ENCODE measurements at regions not wholly inside any gene's neighbourhood (a gene's known extent, or its start where the extent isn't known, plus 50 kb on each side); places are given as distances from the start of the nearest gene placed in this dataset.
"Not testable (repeated sequence)": the region's sequence is repeated elsewhere in the genome, so short reads cannot be mapped to it uniquely, and the experiment has no call there.

- no peak for DNase-seq (ENCODE audit: low read depth in 2 of 2, low spot score in 1 of 2)
These were observed 151.1 kb upstream of the MAMLD1 start for GRCh38 chrX:150211988-150212387.

GRCh38 chrX:150212672-150213480 is 150.2 kb upstream of the MAMLD1 start:
- DNase-seq (ENCODE audit: low read depth in 2 of 2, low spot score in 1 of 2): no peak

DNA sequence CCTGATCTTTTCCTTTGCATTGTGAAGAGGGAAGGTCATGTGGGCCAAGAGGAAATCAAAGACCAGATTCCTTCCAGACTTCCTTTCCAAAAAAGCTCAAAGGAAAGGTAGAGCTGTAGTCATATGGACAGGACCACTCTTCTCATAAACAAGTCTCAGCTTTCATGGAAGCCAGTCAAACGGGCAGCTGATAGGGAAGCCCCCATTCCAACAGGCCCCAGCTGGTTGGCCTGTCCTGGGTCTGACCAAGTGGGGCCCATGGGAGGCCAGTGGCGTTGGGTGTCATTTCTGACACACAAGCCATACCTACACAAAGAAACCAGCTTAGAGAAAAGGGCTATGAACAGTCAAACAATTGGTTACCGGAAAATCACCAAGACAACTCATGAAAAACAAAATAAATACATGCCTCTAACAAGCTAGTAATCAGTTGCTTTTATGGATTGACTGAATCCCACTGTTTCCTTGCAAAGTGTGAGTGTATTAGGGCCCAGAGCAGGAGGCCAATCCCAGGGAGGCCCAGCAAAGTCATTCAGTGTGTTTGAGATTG is 149.6 kb upstream of the MAMLD1 start:
- DNase-seq (ENCODE audit: low read depth in 2 of 2, low spot score in 1 of 2): no peak

GRCh38 chrX:150216000-150216399 is 147.1 kb upstream of the MAMLD1 start:
- DNase-seq (ENCODE audit: low read depth in 2 of 2, low spot score in 1 of 2): not testable (repeated sequence)

- no peak for DNase-seq (ENCODE audit: low read depth in 2 of 2, low spot score in 1 of 2)
These were observed 146.4 kb upstream of the MAMLD1 start for GRCh38 chrX:150216716-150217115.

- DNase-seq (ENCODE audit: low read depth in 2 of 2, low spot score in 1 of 2): no peak
These were observed 145.5 kb upstream of the MAMLD1 start for GRCh38 chrX:150217609-150218008.

DNA sequence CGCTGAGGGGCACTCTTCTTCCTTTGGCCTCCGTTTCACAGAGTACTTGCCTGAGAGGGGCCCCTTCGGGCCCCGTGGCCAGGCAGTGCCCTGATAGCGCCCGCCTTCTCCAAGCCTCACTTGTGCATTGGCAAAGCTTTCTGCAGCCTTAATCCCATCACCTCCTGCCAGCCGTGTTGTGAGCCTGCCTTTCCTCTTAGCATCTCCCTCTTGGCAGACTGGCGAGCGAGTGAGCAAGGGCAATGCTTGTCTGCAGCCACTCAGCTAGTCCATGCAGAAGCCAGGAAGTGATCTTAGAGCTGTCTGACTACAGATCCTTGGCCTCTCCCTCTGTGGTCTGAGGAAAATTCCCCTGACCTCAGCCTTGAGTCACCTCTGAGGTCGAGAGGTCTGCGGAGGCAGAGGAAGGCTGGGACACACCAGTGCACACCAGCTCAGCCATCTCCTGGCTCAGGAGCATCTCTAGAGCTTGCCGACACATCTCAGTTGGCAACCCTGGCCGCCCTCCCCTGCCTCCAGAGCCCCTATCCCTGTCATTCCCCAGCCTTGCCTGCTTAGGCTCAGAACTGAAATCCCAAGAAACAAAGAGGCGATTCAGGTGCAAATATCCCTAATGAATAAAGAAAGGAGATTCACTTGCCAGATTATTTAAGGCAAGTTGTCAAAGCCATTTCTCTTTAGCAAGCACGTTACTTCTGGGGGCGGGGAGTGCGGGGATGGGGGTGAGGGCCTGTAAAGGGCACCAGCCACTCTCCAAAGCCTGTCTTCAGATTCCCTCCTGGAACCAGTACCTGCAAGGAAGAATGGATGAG is 143.5 kb upstream of the MAMLD1 start:
- DNase-seq (ENCODE audit: low read depth in 2 of 2, low spot score in 1 of 2): no peak

DNA sequence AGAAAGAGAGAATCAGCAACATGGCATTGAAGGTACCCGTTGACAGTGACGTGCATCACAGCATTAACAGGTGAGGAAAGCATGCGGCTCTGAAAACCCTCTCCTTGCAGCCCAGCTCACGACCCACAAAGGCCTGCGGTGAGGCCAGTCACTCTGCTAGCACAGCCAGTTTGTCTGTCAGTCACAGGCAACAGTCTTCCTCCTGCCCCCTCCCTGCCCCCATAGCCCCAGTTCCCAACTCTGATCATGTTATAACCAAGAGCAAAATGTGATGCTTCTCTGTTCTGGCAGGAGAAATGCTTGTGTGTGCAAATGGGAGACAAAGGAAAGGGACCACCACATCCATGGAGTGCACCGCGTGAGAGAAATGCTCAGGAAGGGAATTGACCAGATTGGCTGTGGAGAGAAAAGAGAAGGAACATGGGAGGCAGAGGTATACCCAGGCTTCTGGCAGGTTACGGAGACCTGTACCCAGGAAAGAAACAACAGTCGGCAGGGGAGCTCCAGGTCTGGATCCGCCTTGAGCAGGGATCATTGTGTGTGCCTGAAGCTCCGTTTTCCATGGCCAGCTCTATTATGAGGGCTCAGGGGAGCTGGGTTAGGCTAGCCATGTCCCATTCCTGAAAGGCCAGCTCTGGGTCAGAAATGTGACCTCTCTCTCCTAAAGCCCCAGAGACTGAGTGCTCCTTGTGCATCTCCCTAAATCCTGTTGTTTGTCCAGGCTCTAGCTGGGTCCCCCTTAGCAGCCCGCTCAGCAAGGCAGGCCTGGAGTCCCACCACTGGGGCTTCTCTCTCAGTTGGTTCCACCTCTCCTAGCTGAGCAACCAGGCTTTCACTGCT is 139.7 kb upstream of the MAMLD1 start:
- no peak for DNase-seq (ENCODE audit: low read depth in 2 of 2, low spot score in 1 of 2)

GRCh38 chrX:150224676-150225075 is 138.4 kb upstream of the MAMLD1 start:
- no peak for DNase-seq (ENCODE audit: low read depth in 2 of 2, low spot score in 1 of 2)

DNA sequence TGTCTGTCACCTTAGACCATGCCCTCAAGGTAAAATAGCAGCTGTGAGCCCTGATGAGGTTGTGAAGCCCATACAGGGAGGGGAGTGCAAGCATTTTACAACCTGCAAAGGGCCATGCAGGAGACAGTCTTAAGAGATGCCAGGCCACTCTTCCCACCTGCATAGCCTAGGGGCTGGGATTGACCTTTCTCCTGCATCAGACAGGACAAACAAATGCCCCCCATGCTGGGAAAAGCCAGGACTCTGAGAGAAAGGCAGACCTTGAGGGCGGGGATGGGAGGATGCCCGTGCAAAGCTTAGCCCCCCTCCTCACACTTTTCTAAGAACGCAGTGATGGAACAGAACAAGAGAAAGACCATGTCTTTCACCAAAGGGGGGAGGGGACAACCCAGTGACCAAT is 137.9 kb upstream of the MAMLD1 start:
- no peak for DNase-seq (ENCODE audit: low read depth in 2 of 2, low spot score in 1 of 2)

- no peak for DNase-seq (ENCODE audit: low read depth in 2 of 2, low spot score in 1 of 2)
These were observed 137.4 kb upstream of the MAMLD1 start for GRCh38 chrX:150225756-150226155.

DNA sequence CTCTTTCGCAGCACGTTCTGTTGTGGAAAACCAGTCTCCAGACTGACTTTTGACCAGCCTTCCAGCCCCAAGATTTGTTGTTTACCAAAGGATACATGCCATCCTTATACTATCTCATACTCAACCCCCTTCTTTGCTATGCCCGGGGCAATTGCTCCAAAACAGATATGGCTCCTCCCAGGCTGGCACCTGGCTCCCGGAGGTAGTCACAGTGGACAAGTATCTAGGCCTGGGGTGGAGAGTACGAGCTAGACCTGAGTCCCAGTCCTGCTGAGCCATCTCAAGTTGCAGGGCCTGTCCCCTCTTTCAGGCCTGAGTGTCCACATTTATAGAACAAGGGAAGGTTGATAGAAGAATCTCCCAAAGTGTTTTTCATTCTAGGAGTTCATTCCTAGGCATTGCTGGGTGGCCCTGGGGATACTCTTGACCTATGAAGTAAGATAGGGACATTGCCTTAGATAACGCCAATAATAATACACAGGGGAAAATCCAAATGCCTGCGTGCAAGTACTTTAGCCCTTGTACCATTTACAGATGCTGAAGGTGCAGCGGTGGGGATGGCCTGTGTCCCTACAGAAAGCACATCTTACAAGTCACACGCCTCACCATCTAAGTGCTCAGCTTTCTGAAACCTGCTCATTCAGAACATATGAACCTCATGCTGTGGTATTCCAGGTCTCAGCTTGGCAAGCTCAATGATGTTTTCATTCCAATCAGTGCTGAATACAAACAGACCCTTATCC is 136.7 kb upstream of the MAMLD1 start:
- no peak for DNase-seq (ENCODE audit: low read depth in 2 of 2, low spot score in 1 of 2)

DNA sequence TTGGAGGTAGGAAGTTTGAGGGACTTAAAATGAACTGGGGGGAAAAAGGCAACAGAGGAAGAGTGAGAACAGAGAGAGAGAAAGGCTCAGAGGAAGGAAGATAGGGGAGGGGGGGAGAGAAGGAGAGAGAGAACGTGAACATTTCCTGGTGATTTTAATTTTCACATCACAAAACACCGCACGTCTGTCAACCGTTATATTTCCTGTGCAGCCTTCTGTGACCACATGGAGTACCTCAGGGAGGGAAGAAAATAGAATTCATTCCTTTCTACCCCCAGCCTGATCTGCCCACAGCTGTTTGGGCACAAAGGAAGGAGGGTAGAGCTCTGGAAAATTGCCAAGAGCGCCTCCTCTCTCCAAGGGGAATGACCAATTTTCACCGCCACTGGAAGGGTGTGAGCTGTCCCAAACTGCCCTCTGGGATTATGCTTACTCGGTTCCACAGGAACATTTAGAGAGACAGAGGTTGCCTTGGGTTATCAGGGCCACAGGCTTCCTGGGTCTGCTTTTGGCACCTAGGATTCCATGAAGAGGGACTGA is 135.7 kb upstream of the MAMLD1 start:
- DNase-seq (ENCODE audit: low read depth in 2 of 2, low spot score in 1 of 2): no peak

DNA sequence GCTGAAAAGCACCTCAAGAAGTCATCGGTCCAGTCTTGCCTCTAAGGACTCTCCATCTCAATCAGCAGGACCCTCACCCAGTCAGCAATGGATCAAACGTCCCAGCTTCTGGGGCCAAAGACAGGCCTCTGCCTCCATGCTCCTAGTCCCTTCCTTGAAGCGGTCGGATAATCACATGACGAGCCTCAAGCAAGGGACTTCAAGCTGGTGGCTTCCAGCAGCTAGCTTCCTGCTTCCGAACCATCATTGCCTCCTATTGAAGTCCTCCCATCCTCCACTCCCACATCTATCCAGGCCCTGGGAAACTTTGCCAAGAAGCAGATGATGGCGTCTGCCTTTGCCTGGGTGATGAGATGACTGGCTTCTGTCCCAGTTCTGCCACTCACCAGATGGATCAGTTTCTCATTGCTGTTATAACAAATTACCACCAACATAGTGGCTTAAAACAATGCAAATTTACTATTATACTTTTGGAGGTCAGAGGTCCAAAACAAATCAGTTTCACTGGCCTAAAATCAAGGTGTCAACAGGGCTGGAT is 135.2 kb upstream of the MAMLD1 start:
- DNase-seq (ENCODE audit: low read depth in 2 of 2, low spot score in 1 of 2): no peak

DNA sequence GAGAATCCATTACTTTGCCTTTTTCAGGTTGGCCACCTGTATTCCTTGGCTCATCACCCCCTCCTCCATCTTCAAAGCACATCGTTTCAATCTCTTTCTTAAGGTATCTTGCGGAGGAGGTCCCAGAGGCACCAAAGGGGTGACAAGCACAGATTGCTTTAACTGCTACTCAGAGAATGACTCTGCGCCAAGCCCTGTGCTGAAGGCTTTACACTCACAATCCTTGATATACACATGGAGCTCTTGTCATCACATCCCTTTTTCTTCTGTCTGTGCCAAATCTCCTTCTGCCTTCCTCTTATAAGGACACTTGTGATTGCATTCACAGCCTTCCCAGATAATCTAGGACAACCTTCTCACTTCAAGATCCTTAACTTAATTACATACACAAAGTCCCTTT is 134.7 kb upstream of the MAMLD1 start:
- DNase-seq (ENCODE audit: low read depth in 2 of 2, low spot score in 1 of 2): no peak

- no peak for DNase-seq (ENCODE audit: low read depth in 2 of 2, low spot score in 1 of 2)
These were observed 134.1 kb upstream of the MAMLD1 start for GRCh38 chrX:150229030-150229429.

GRCh38 chrX:150229481-150229880 is 133.6 kb upstream of the MAMLD1 start:
- no peak for DNase-seq (ENCODE audit: low read depth in 2 of 2, low spot score in 1 of 2)

DNA sequence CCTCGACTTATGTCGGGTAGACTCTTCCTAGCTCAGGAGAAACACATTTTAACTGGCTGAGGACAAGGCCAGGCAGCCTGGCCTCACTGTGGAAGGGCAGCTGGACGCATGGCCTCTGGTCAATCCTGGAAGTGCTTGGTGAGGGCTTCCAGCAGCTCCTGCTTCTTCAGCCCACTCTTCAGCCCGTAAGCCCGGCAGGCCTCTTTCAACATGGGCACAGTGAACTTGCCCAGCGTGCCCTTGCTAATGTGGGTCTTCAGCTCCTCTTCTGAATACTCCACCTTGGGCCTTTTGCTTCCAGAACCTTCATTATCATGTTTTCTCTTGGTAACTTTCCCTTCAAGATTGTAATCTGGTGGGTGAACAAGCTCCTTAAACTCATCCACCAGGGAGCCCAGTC is 132.2 kb upstream of the MAMLD1 start:
- not testable (repeated sequence) for DNase-seq (ENCODE audit: low read depth in 2 of 2, low spot score in 1 of 2)

- DNase-seq (ENCODE audit: low read depth in 2 of 2, low spot score in 1 of 2): not testable (repeated sequence)
These were observed 131.7 kb upstream of the MAMLD1 start for GRCh38 chrX:150231368-150231767.

- DNase-seq (ENCODE audit: low read depth in 2 of 2, low spot score in 1 of 2): not testable (repeated sequence)
These were observed 130.9 kb upstream of the MAMLD1 start for GRCh38 chrX:150232222-150232621.
